ENCODE measurements at regions not wholly inside any gene's neighbourhood (a gene's known extent, or its start where the extent isn't known, plus 50 kb on each side); places are given as distances from the start of the nearest gene placed in this dataset.

DNA sequence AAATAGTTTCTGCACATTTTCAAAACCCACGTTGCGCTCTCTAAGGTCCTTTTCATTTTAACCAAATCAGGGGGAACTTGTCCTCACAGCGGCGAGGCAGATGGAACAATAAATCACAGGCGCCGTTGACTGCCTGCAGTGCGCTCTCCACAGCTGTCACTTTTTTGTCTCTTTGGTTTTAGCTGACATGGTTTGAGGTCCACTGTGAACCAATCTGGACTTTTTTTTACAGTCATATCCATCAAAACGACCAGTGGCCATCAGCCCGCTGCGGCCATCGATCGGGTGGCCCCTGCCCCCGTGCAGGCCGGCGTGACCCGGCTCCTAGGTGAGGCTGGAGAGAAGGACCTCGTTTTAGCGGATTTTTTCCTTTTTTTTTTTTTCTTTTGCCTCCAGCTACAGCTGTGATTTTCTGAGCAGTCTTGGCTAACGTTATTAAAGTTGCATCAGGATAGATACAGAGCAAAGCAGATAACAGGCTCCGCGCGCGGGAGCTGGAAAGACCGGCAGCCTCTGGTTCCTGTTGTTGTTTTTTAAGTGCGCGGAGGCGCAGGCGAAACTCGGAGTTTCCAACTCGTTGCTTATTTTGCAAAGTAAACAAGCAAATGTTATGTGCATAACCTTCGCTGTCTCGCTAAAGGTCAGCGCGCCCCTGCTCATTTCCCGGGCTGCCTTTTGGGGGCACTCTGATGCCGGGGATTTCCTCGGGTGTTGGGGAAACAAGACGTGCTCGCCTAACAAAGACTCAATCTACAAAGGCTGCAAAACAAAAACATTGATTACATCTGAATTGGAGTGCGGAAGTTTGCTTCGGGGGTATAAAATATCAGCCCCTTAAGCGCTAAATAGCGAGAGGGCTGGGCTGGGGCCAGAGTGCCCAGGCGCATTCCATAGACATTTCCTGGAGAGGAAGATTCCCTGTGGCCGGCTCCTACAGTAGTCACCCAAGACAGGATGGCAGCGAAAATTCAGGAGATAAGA, 414.8 kb upstream of the MKI67 start:
- FAIRE-seq (no peak), DNase-seq (ENCODE audit: insufficient read length, low spot score) (no peak)
- TF ChIP-seq POLR2AphosphoS5 (IDR thresholded peaks at IDR 0.05; ENCODE audit: low read depth, low read length) (no peak), PAX5 (IDR thresholded peaks at IDR 0.05; ENCODE audit: insufficient read depth, low read length, severe bottlenecking) (no peak), TAF1 (IDR thresholded peaks at IDR 0.05; ENCODE audit: low read depth, low read length) (no peak), SPI1 (IDR thresholded peaks at IDR 0.05; ENCODE audit: low read depth, low read length) (no peak), POLR2A (IDR thresholded peaks at IDR 0.05; ENCODE audit: low read depth, low read length) (no peak), POU2F2 (IDR thresholded peaks at IDR 0.05; ENCODE audit: low read depth, low read length) (no peak)

DNA sequence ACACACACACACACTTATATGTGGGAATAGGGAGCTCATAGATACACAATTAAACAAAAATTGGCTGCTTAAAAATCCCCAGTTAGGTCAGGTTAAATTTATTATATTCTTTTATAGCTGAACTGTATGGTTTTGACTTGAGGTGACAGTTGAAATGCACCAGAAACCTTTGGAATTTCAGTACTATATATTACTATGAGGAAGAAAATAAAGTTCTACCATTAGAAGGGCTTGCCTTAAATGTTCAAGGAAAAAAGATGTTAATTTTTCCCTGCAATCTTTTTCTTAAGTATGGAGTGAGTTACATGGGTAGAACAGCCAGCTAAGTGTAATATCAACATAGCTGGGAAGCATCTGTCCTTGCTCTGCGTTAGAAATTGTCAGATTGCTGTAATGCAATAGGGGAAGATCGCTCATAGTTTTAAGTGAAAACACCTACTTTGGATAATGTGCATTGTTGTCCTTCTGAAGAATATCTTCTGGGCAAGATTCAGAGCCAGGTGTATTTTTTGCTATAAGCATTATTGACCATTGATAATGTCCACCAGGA, 415.8 kb upstream of the MKI67 start:
- no peak for FAIRE-seq

DNA sequence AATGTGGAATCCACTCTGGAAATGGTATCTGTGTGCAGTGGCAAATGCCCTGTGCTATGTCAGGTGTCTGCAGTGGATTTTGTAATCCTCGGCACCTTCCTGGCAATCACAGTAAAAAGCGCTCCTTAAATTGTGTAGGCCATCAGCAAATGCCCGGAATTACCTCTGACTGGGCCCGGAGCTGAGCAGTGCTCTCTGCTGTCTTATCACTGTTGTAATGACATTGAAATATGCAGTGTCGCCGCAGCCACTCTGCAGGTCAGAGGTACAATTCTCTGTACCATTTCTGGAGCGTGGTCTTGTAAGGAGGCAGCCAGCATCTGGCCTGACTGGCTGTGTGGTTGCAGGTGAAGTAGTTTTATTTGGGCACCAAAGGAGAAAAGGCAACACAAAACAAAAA, 416.4 kb upstream of the MKI67 start:
- FAIRE-seq (no peak), DNase-seq (ENCODE audit: insufficient read length, low spot score) (no peak)
- TF ChIP-seq POLR2AphosphoS5 (IDR thresholded peaks at IDR 0.05; ENCODE audit: low read depth, low read length), result no peak
- TF ChIP-seq TAF1 (IDR thresholded peaks at IDR 0.05; ENCODE audit: low read depth, low read length), result no peak
- TF ChIP-seq POU2F2 (IDR thresholded peaks at IDR 0.05; ENCODE audit: low read depth, low read length), result no peak
- no peak for TF ChIP-seq SPI1 (IDR thresholded peaks at IDR 0.05; ENCODE audit: low read depth, low read length)
- TF ChIP-seq POLR2A (IDR thresholded peaks at IDR 0.05; ENCODE audit: low read depth, low read length), result no peak
- no peak for TF ChIP-seq PAX5 (IDR thresholded peaks at IDR 0.05; ENCODE audit: insufficient read depth, low read length, severe bottlenecking)

More for the DNA sequence above, 415.8 kb upstream of the MKI67 start:
- DNase-seq (ENCODE audit: insufficient read length, low spot score), result no peak
- TF ChIP-seq SPI1 (IDR thresholded peaks at IDR 0.05; ENCODE audit: low read depth, low read length), result no peak
- no peak for TF ChIP-seq POLR2AphosphoS5 (IDR thresholded peaks at IDR 0.05; ENCODE audit: low read depth, low read length)
- TF ChIP-seq TAF1 (IDR thresholded peaks at IDR 0.05; ENCODE audit: low read depth, low read length), result no peak
- no peak for TF ChIP-seq PAX5 (IDR thresholded peaks at IDR 0.05; ENCODE audit: insufficient read depth, low read length, severe bottlenecking)
- no peak for TF ChIP-seq POLR2A (IDR thresholded peaks at IDR 0.05; ENCODE audit: low read depth, low read length)
- no peak for TF ChIP-seq POU2F2 (IDR thresholded peaks at IDR 0.05; ENCODE audit: low read depth, low read length)

DNA sequence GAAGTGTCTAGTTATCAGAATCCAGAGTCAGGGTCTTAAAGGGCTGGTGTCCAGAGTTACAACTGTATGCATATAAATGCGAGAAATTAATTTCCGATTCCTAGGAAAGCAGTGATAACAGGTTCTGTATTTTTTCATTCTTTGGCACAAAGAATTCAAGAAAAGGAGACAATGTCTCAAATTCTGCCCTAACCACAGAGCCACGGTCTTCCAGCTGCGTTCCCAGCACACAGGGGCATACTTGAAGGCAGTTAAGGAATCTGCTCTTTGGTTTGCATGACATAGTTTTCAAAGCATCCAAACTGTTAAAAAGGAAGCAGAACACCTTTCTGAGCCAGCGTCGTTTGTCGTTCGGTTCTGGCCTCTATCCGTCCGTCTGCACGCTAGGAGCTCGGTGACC, 416.9 kb upstream of the MKI67 start:
- no peak for TF ChIP-seq TAF1 (IDR thresholded peaks at IDR 0.05; ENCODE audit: low read depth, low read length)
- no peak for TF ChIP-seq POU2F2 (IDR thresholded peaks at IDR 0.05; ENCODE audit: low read depth, low read length)
- TF ChIP-seq POLR2A (IDR thresholded peaks at IDR 0.05; ENCODE audit: low read depth, low read length), result no peak
- no peak for TF ChIP-seq PAX5 (IDR thresholded peaks at IDR 0.05; ENCODE audit: insufficient read depth, low read length, severe bottlenecking)
- TF ChIP-seq SPI1 (IDR thresholded peaks at IDR 0.05; ENCODE audit: low read depth, low read length), result no peak
- no peak for TF ChIP-seq POLR2AphosphoS5 (IDR thresholded peaks at IDR 0.05; ENCODE audit: low read depth, low read length)
- FAIRE-seq (no peak), DNase-seq (ENCODE audit: insufficient read length, low spot score) (no peak)

DNA sequence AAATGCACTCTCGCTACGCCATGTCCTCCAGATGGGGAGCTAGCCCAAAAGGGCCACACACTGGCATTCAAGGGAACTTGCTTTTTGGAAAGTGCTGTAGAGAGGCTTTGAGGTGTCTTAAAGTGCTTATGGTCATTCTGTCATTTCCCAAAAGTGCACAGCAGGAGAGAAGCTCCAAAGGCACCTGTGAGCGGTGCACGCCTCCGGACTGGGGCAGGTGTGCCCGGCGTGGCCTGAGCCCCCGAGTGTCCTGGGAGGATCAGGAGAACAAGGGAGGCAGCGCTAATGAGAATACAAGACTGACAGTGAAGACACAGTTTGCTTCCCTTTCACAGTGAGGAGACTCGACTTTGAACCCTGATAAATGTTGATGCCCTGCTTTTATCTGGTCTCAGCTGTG, 419.0 kb upstream of the MKI67 start:
- FAIRE-seq (no peak), DNase-seq (ENCODE audit: insufficient read length, low spot score) (no peak)
- TF ChIP-seq POU2F2 (IDR thresholded peaks at IDR 0.05; ENCODE audit: low read depth, low read length), result no peak
- no peak for TF ChIP-seq POLR2AphosphoS5 (IDR thresholded peaks at IDR 0.05; ENCODE audit: low read depth, low read length)
- no peak for TF ChIP-seq PAX5 (IDR thresholded peaks at IDR 0.05; ENCODE audit: insufficient read depth, low read length, severe bottlenecking)
- no peak for TF ChIP-seq POLR2A (IDR thresholded peaks at IDR 0.05; ENCODE audit: low read depth, low read length)
- no peak for TF ChIP-seq SPI1 (IDR thresholded peaks at IDR 0.05; ENCODE audit: low read depth, low read length)
- no peak for TF ChIP-seq TAF1 (IDR thresholded peaks at IDR 0.05; ENCODE audit: low read depth, low read length)

DNA sequence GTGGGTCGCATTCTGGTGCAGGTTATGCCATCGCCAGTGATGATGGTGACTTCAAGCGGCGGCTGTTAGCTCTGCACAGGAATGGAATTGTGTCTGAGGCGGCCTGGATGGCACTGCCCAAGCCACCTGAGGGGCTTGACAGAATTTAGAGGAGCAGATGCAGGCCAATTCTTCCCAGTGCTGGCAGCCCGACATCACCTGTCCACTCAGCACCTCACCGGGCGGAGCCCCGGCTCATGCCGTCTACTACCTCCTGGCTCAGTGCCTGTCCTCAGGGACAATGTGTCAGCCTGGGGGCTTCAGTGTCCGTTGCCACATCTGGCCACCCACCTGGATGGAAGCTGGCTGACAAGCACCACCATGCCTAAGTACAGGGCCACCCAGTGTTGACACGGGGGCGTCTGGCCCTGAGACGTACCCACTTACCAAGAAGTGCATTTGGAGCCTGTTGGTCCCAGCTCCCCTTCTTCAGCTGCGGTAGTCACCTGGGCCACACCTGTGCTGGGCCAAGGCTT, 420.5 kb upstream of the MKI67 start:
- TF ChIP-seq SPI1 (IDR thresholded peaks at IDR 0.05; ENCODE audit: low read depth, low read length), result no peak
- TF ChIP-seq POLR2A (IDR thresholded peaks at IDR 0.05; ENCODE audit: low read depth, low read length), result no peak
- DNase-seq (ENCODE audit: insufficient read length, low spot score), result no peak
- FAIRE-seq, result no peak

DNA sequence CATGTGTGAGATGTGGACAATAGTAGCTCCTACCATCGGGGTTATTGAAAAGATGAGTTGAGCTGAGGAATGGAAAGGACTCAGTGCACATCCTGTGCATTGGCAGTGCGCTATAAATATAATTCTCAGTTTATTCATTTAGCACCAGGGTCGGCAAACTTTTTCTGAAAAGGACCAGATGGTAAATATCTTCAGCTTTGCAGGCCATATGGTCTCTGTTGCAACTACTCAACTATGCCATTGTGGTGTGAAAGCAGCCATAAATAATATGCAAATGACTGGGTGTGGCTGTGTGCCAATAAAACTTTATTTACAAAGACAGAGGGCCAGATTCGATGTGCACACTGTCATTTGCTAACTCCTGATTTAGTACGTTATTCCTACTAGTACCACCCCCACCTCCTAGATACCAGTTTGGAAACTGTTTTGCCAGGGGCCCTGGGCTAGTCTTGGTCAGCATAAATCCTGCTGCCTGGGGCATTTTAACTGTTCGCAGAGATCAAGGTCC, 422.9 kb upstream of the MKI67 start:
- no peak for TF ChIP-seq POLR2A (IDR thresholded peaks at IDR 0.05; ENCODE audit: low read depth, low read length)
- no peak for TF ChIP-seq POLR2AphosphoS5 (IDR thresholded peaks at IDR 0.05; ENCODE audit: low read depth, low read length)
- no peak for TF ChIP-seq POU2F2 (IDR thresholded peaks at IDR 0.05; ENCODE audit: low read depth, low read length)
- no peak for TF ChIP-seq TAF1 (IDR thresholded peaks at IDR 0.05; ENCODE audit: low read depth, low read length)
- TF ChIP-seq PAX5 (IDR thresholded peaks at IDR 0.05; ENCODE audit: insufficient read depth, low read length, severe bottlenecking), result no peak
- no peak for TF ChIP-seq SPI1 (IDR thresholded peaks at IDR 0.05; ENCODE audit: low read depth, low read length)
- DNase-seq (ENCODE audit: insufficient read length, low spot score) (no peak), FAIRE-seq (no peak)

DNA sequence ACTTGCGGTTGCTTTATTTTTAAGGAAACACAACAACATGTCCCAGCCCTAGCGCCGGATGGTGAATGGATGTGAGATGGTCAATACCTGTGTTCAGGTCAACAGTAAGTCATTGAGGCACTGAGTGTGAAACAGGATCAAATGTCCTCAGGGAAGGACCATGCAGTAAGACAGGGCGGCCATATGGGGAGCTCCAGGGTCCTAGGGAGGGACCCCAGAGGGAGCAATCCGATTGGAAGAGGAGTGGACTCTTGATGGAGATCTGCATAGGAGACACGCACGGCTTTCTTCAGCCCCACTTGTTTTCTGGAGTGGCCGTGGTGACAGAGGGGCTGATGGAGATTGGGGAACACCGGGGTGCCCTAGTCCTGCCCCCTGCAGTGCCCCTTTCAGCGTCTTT, 423.8 kb upstream of the MKI67 start:
- no peak for DNase-seq (ENCODE audit: insufficient read length, low spot score)
- no peak for TF ChIP-seq POLR2A (IDR thresholded peaks at IDR 0.05; ENCODE audit: low read depth, low read length)
- no peak for TF ChIP-seq PAX5 (IDR thresholded peaks at IDR 0.05; ENCODE audit: insufficient read depth, low read length, severe bottlenecking)
- TF ChIP-seq SPI1 (IDR thresholded peaks at IDR 0.05; ENCODE audit: low read depth, low read length), result no peak
- TF ChIP-seq POU2F2 (IDR thresholded peaks at IDR 0.05; ENCODE audit: low read depth, low read length), result no peak
- FAIRE-seq, result no peak

DNA sequence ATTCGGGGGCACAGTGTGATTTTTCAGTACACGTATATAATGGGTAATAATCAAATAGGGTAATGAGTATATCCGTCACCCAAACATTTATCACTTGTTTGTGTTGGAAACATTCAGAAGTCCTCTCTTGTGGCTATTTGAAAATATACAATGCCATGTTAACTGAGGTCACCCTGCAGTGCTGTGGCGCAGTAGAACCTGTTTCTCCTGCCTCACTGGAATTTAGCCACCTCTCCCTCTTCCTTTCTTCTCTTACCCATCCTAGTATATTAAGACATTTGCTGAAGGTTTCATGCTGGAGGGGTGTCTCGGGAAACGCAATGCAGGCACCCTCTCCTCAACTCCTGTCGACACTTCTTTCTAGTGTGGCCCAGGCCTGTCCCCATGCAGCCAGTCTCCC, 425.3 kb upstream of the MKI67 start:
- DNase-seq (ENCODE audit: insufficient read length, low spot score) (no peak), FAIRE-seq (no peak)
- no peak for TF ChIP-seq POLR2AphosphoS5 (IDR thresholded peaks at IDR 0.05; ENCODE audit: low read depth, low read length)
- no peak for TF ChIP-seq TAF1 (IDR thresholded peaks at IDR 0.05; ENCODE audit: low read depth, low read length)
- no peak for TF ChIP-seq POLR2A (IDR thresholded peaks at IDR 0.05; ENCODE audit: low read depth, low read length)
- no peak for TF ChIP-seq POU2F2 (IDR thresholded peaks at IDR 0.05; ENCODE audit: low read depth, low read length)
- TF ChIP-seq SPI1 (IDR thresholded peaks at IDR 0.05; ENCODE audit: low read depth, low read length), result no peak
- TF ChIP-seq PAX5 (IDR thresholded peaks at IDR 0.05; ENCODE audit: insufficient read depth, low read length, severe bottlenecking), result no peak

All from GM12891 (cell line).